Ishikawa (cell line): ENCODE measurements at regions not wholly inside any gene's neighbourhood (a gene's known extent, or its start where the extent isn't known, plus 50 kb on each side); places are given as distances from the start of the nearest gene placed in this dataset.

Experiments used
- CEBPB ChIP-seq: IDR thresholded peaks from 2 replicates; pipeline ENCODE4 v1.6.1; 2012
- CREB1 ChIP-seq: IDR thresholded peaks from 2 replicates; pipeline ENCODE4 v1.6.1; 2012; ENCODE audit warnings: low read depth
- EGR1 ChIP-seq: IDR thresholded peaks from 2 replicates; pipeline ENCODE4 v1.6.1; 2012
- EP300 ChIP-seq: IDR thresholded peaks from 2 replicates; pipeline ENCODE4 v1.6.1; 2012; ENCODE audit warnings: borderline replicate concordance
- FOXM1 ChIP-seq: IDR thresholded peaks from 2 replicates; pipeline ENCODE4 v1.6.1; 2012; ENCODE audit warnings: low read depth, borderline replicate concordance
- MAX ChIP-seq: IDR thresholded peaks from 2 replicates; pipeline ENCODE4 v1.6.1; 2012
- NFIC ChIP-seq: IDR thresholded peaks from 2 replicates; pipeline ENCODE4 v1.6.1; 2012
- RAD21 ChIP-seq: IDR thresholded peaks from 2 replicates; pipeline ENCODE4 v1.6.1; 2012; ENCODE audit warnings: low read depth
- REST ChIP-seq: IDR thresholded peaks from 2 replicates; pipeline ENCODE4 v1.6.1; 2012; ENCODE audit warnings: low read depth, mild to moderate bottlenecking
- TAF1 ChIP-seq: IDR thresholded peaks from 2 replicates; pipeline ENCODE4 v1.6.1; 2012; ENCODE audit warnings: low read depth, mild to moderate bottlenecking
- TCF12 ChIP-seq: IDR thresholded peaks from 2 replicates; pipeline ENCODE4 v1.6.1; 2012; ENCODE audit warnings: low read depth
- TEAD4 ChIP-seq: IDR thresholded peaks from 2 replicates; pipeline ENCODE4 v1.6.1; 2012
- USF1 ChIP-seq: IDR thresholded peaks from 2 replicates; pipeline ENCODE4 v1.6.1; 2012
- YY1 ChIP-seq: IDR thresholded peaks from 2 replicates; pipeline ENCODE4 v1.6.1; 2012; ENCODE audit warnings: low read depth
- ZBTB7A ChIP-seq: IDR thresholded peaks from 2 replicates; pipeline ENCODE4 v1.6.1; 2012; ENCODE audit warnings: low read depth

- TF ChIP-seq EGR1 (no peak), FOXM1 (no peak), ZBTB7A (no peak), YY1 (no peak), TEAD4 (no peak), NFIC (no peak), TCF12 (no peak), CREB1 (no peak), MAX (no peak), EP300 (no peak), TAF1 (no peak)
Observed at GRCh38 chr2:235390816-235391194, 103.0 kb upstream of the AGAP1 start.

GRCh38 chr2:235391921-235392615, 101.8 kb upstream of the AGAP1 start:
- no peak for TF ChIP-seq NFIC
- TF ChIP-seq REST = no peak
- TF ChIP-seq EGR1 = no peak
- TF ChIP-seq CEBPB = no peak
- no peak for TF ChIP-seq FOXM1
- TF ChIP-seq CREB1 = no peak
- TF ChIP-seq TEAD4 = no peak
- TF ChIP-seq EP300 = no peak

- TF ChIP-seq YY1 = no peak
- peak; percentile 77 for TF ChIP-seq CEBPB
- no peak for TF ChIP-seq FOXM1
- no peak for TF ChIP-seq MAX
- peak; percentile 59; the same call in 1 of the 2 replicates for TF ChIP-seq EP300
- TF ChIP-seq TCF12 = no peak
- TF ChIP-seq RAD21 = no peak
- no peak for TF ChIP-seq CREB1
- peak; percentile 71; the same call in 1 of the 2 replicates for TF ChIP-seq TEAD4
- no peak for TF ChIP-seq EGR1
Observed at GRCh38 chr2:235394278-235394828, 99.5 kb upstream of the AGAP1 start.

DNA sequence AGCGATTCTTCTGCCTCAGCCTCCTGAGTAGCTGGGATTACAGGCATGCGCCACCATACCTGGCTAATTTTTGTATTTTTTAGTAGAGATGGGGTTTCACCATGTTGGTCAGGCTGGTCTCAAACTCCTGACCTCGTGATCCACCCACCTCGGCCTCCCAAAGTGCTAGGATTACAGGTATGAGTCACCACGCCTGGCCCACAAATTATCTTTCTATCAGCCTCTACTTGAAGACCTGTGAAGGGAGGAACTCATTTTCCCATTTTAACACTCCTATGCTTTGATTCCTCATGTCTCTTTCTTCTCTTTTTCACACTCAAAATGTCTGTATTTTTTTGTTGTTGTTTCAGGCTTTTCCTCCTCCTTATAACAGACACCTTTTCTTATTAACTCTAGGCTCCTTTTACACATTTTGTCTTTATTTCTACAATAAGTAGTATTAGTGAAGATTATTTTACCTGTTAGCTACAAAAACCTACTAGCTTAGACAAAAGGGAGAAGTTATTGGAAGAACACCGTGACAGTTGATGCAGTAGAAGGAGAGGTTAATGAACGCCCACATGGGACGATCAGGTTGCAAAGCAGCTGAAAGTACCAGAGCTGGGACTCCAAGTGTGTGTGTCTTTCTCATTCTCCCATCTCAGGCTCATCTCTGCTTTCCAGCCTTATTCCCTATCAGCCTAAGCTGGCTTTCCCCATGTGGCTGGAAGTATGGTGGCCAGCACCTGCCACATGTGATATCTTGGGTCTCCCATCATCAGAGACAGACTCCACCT, 97.6 kb upstream of the AGAP1 start:
- TF ChIP-seq EP300 (no peak), CEBPB (no peak), YY1 (no peak), CREB1 (no peak), USF1 (no peak), TEAD4 (no peak), ZBTB7A (no peak), RAD21 (no peak), TCF12 (no peak), REST (no peak), MAX (no peak), EGR1 (no peak), FOXM1 (no peak), TAF1 (no peak), NFIC (no peak)

GRCh38 chr2:235398321-235398720, 95.5 kb upstream of the AGAP1 start:
- TF ChIP-seq CEBPB (no peak), FOXM1 (no peak), MAX (no peak), YY1 (no peak), TEAD4 (no peak), REST (no peak), CREB1 (no peak), EP300 (no peak), TCF12 (no peak), USF1 (no peak), ZBTB7A (no peak)
